BLaER1 treated with 17β-estradiol and CSF1 and Interleukin-3, amounts not matched to agents 10 nM and 100 nM (cell line): ENCODE measurements at regions not wholly inside any gene's neighbourhood (a gene's known extent, or its start where the extent isn't known, plus 50 kb on each side); places are given as distances from the start of the nearest gene placed in this dataset.

Experiments
- H3K27ac ChIP-seq, 11 experiments: shearing (Covaris generic); formaldehyde crosslinking; 2 replicates each; pipeline ENCODE4 v1.8.1; 2022
- H3K27me3 ChIP-seq, 11 experiments: shearing (Covaris generic); formaldehyde crosslinking; 2 replicates each; pipeline ENCODE4 v1.8.1; 2022
- H3K36me3 ChIP-seq, 11 experiments: shearing (Covaris generic); formaldehyde crosslinking; 2 replicates each; pipeline ENCODE4 v1.8.1; 2022
- H3K4me1 ChIP-seq, 10 experiments: shearing (Covaris generic); formaldehyde crosslinking; 2 replicates each; pipeline ENCODE4 v1.8.1; 2022
- H3K4me2 ChIP-seq, 11 experiments: shearing (Covaris generic); formaldehyde crosslinking; 2 replicates each; pipeline ENCODE4 v1.8.1; 2022
- H3K4me3 ChIP-seq, 10 experiments: shearing (Covaris generic); formaldehyde crosslinking; 2 replicates each; pipeline ENCODE4 v1.8.1; 2022
- H3K9ac ChIP-seq, 11 experiments: shearing (Covaris generic); formaldehyde crosslinking; 2 replicates each; pipeline ENCODE4 v1.8.1; 2022
- H3K9me3 ChIP-seq, 11 experiments: shearing (Covaris generic); formaldehyde crosslinking; replicated peaks in 1 of 11; 2 replicates each; pipeline ENCODE4 v1.8.1; 2022
- H4K20me1 ChIP-seq, 11 experiments: shearing (Covaris generic); formaldehyde crosslinking; 2 replicates each; pipeline ENCODE4 v1.8.1; 2022
- Cebpa-rat ChIP-seq, 11 experiments: shearing (Covaris generic); IDR thresholded peaks; 2 replicates each; pipeline ENCODE4 v1.8.1; 2022

- no peaks in the 10 kb centered on the region for H4K20me1 ChIP-seq
- H3K9ac ChIP-seq = no peak overlapping the region
- H3K9me3 ChIP-seq = peaks cover 0 to 43% (median 13%) of the 10 kb centered on the region in 11 experiments; a peak in 15 of 22 replicates
- no peak overlapping the region for H3K4me3 ChIP-seq
- H3K36me3 ChIP-seq = no peaks in the 10 kb centered on the region
- no peak for TF ChIP-seq Cebpa-rat (IDR thresholded peaks at IDR 0.05)
- H3K4me1 ChIP-seq = no peaks in the 10 kb centered on the region
- no peak overlapping the region for H3K27ac ChIP-seq
- no peak overlapping the region for H3K4me2 ChIP-seq
- H3K27me3 ChIP-seq = no peaks in the 10 kb centered on the region
These were observed 270.1 kb upstream of the TBL1XR1 start for GRCh38 chr3:177467247-177467985.

DNA sequence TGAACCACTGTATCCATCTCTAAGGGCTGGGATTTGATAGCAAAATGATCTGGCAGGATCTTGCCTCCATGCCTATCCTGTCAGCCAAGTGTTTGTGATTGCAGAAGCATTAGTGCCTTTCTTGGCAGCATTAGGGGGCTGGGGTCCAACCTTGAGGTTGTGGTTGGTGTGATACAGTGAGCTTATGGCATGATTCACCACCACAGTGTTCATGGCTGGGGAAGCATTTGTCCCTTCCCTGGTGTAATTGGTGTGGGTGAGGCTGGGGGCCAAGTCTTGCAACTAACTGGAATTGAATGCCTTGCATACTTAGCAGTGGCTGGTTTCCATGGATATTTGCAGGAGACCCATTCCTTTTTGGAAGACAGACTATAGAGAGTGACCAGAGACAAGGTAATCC, 271.0 kb upstream of the TBL1XR1 start:
- no peaks in the 10 kb centered on the region for H4K20me1 ChIP-seq

GRCh38 chr3:177468816-177469215, 271.5 kb upstream of the TBL1XR1 start:
- H3K9ac ChIP-seq = no peak overlapping the region
- no peaks in the 10 kb centered on the region for H3K36me3 ChIP-seq
- TF ChIP-seq Cebpa-rat (IDR thresholded peaks at IDR 0.05) = no peak
- H3K27ac ChIP-seq = no peak overlapping the region
- no peak overlapping the region for H3K4me2 ChIP-seq
- no peaks in the 10 kb centered on the region for H3K27me3 ChIP-seq
- no peak overlapping the region for H3K4me3 ChIP-seq
- peaks cover 0 to 42% (median 13%) of the 10 kb centered on the region in 11 experiments; a peak in 15 of 22 replicates for H3K9me3 ChIP-seq
- no peaks in the 10 kb centered on the region for H4K20me1 ChIP-seq
- H3K4me1 ChIP-seq = no peaks in the 10 kb centered on the region

More for the DNA sequence above, 271.0 kb upstream of the TBL1XR1 start:
- no peak overlapping the region for H3K4me2 ChIP-seq
- no peaks in the 10 kb centered on the region for H3K4me1 ChIP-seq
- H3K9ac ChIP-seq = no peak overlapping the region
- peaks cover 0 to 43% (median 13%) of the 10 kb centered on the region in 11 experiments; a peak in 15 of 22 replicates for H3K9me3 ChIP-seq
- TF ChIP-seq Cebpa-rat (IDR thresholded peaks at IDR 0.05) = no peak
- no peak overlapping the region for H3K4me3 ChIP-seq
- no peaks in the 10 kb centered on the region for H3K27me3 ChIP-seq
- H3K27ac ChIP-seq = no peak overlapping the region
- H3K36me3 ChIP-seq = no peaks in the 10 kb centered on the region

DNA sequence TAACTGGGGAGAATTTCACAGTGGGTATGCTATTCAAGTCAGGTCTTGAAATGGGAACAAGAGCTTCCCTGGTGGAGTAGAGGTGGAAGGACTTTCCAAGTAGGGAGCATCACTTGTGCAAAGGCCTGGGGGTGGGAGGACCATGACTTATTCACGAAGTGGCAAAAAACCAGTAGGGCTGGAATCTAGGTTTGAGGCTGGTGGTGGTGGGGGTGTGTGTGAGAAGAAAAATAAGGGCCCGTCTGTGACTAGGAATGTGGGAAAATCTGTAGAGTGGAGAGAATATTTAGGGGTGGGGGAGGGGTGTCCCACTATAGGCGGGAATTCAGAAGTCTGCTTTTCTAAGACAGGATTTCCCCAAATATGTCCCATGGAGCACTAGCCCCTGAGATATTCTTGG, 271.9 kb upstream of the TBL1XR1 start:
- Histone ChIP-seq H3K4me1 (no peaks in the 10 kb centered on the region), H3K4me3 (no peak overlapping the region), H3K9me3 (peaks cover 0 to 38% (median 13%) of the 10 kb centered on the region in 11 experiments; a peak in 15 of 22 replicates), H3K9ac (no peak overlapping the region), H3K27me3 (no peaks in the 10 kb centered on the region), H3K4me2 (no peak overlapping the region), H3K36me3 (no peaks in the 10 kb centered on the region), H4K20me1 (no peaks in the 10 kb centered on the region), H3K27ac (no peak overlapping the region)
- no peak for TF ChIP-seq Cebpa-rat (IDR thresholded peaks at IDR 0.05)

DNA sequence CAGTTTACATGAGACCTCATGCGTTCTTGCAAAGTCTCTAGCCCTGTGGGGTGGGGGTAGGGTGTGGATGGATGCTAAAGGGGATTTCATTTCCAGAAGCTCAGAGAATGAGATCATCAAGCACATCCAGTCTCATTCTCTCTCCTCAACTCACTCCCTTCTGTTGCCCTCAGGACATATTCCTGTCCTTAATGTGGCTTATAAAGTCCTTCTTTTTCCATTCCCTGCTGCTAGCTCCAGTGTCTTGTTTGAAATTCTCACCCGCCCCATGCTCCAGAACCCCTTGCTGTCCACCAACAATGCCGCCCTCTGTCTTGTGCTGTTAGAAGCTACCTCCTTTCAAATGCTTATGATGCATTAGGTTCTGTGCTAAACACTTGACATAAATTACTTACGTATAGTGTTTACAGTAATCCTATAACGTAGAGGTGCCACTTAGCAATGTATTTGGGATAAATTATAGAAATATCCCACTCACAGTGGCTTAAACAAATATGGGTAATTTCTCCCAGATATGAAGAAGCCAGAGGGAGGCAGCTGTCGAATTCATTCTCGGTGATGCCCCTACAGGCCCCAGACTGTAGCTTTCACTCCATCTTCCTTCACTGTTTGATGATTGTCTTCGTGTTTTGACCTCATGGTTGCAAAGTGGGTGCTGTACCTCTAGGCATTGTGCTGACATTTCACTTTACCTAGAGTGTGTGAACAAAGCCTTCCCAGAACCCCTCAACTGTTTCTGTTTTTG, 273.1 kb upstream of the TBL1XR1 start:
- no peak overlapping the region for H3K27ac ChIP-seq
- no peak for TF ChIP-seq Cebpa-rat (IDR thresholded peaks at IDR 0.05)

GRCh38 chr3:177471733-177472480, 274.6 kb upstream of the TBL1XR1 start:
- no peaks in the 10 kb centered on the region for H4K20me1 ChIP-seq
- no peak overlapping the region for H3K9ac ChIP-seq
- H3K4me2 ChIP-seq = no peak overlapping the region
- H3K36me3 ChIP-seq = no peaks in the 10 kb centered on the region
- H3K9me3 ChIP-seq = peaks cover 0 to 46% (median 10%) of the 10 kb centered on the region in 11 experiments; a peak in 15 of 22 replicates
- H3K27me3 ChIP-seq = no peaks in the 10 kb centered on the region
- no peak overlapping the region for H3K27ac ChIP-seq
- H3K4me3 ChIP-seq = no peak overlapping the region
- no peak for TF ChIP-seq Cebpa-rat (IDR thresholded peaks at IDR 0.05)
- H3K4me1 ChIP-seq = no peaks in the 10 kb centered on the region

More for the DNA sequence above, 273.1 kb upstream of the TBL1XR1 start:
- H3K27me3 ChIP-seq = no peaks in the 10 kb centered on the region
- H3K36me3 ChIP-seq = no peaks in the 10 kb centered on the region
- H3K4me1 ChIP-seq = no peaks in the 10 kb centered on the region
- no peak overlapping the region for H3K9ac ChIP-seq
- H3K9me3 ChIP-seq = peaks cover 0 to 37% (median 10%) of the 10 kb centered on the region in 11 experiments; a peak in 15 of 22 replicates
- H3K4me3 ChIP-seq = no peak overlapping the region
- H4K20me1 ChIP-seq = no peaks in the 10 kb centered on the region
- H3K4me2 ChIP-seq = no peak overlapping the region

- Histone ChIP-seq H3K4me1 (peaks cover 0 to 7% (median 0%) of the 10 kb centered on the region in 10 experiments; a peak in 6 of 20 replicates), H3K9ac (no peak overlapping the region), H3K27me3 (no peaks in the 10 kb centered on the region), H3K4me2 (no peak overlapping the region), H3K36me3 (no peaks in the 10 kb centered on the region), H4K20me1 (no peaks in the 10 kb centered on the region), H3K9me3 (peaks cover 0 to 48% (median 14%) of the 10 kb centered on the region in 11 experiments; a peak in 14 of 22 replicates), H3K27ac (no peak overlapping the region), H3K4me3 (no peak overlapping the region)
- TF ChIP-seq Cebpa-rat (IDR thresholded peaks at IDR 0.05) = no peak
These were observed 275.9 kb upstream of the TBL1XR1 start for GRCh38 chr3:177473184-177473583.

DNA sequence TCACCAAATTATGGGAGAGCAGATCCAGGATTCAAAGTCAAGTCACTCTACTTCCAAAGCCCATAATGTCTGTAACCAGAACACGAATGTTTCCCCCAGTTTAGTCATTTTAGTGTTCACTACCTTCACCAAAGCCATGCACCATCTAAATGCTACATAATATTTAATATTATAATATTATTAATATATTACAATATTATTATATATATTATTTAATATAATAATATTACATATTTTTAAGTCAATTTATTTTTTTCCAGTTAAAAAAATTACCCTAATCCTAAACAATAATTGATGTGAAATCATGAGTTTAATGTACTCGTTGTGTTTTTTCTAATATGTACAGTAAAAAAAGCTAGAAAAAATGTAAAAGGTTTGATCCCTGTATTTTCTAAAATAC, 276.6 kb upstream of the TBL1XR1 start:
- Histone ChIP-seq H3K9ac (no peak overlapping the region), H3K36me3 (no peaks in the 10 kb centered on the region), H4K20me1 (no peaks in the 10 kb centered on the region), H3K27me3 (no peaks in the 10 kb centered on the region), H3K4me2 (no peak overlapping the region), H3K27ac (no peak overlapping the region), H3K4me1 (peaks cover 0 to 14% (median 0%) of the 10 kb centered on the region in 10 experiments; a peak in 7 of 20 replicates), H3K4me3 (no peak overlapping the region), H3K9me3 (peaks cover 0 to 43% (median 11%) of the 10 kb centered on the region in 11 experiments; a peak in 13 of 22 replicates)
- TF ChIP-seq Cebpa-rat (IDR thresholded peaks at IDR 0.05) = no peak
